HG02610 (cell line): ENCODE measurements at regions not wholly inside any gene's neighbourhood (a gene's known extent, or its start where the extent isn't known, plus 50 kb on each side); places are given as distances from the start of the nearest gene placed in this dataset.

Experiments
- ATAC-seq: cut with Tn5 transposase; IDR thresholded peaks from one replicate; pipeline ENCODE4 v1.9.1; 2021; ENCODE audit warnings: mild to moderate bottlenecking, moderate library complexity; ENCODE audit not compliant: unreplicated experiment

DNA sequence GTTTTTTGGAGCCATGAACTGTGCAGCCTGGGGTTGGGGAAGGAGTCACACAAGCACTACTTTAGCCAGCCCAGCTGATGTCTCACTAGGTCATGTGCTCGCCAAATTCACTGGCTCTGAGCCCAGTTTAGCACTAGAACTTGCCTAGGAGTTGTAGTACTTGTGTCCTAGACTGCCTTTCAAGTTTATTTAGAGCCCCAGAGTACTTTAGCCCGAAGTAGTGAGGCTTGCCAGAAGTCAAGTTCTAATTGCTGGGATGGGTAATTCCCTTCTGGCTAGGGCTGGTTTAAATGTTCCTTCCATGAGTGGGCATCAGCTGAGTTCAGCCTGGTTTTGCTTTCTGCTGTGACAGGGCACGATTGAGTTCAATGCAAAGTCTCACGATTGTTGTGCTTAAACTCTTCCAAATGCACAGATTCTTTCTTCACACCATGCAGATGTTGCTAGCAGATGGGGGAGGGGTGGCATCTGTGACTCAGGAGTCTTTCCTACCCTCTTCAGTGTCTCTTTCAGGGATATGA, 228.2 kb upstream of the ZPLD1 start:
- ATAC-seq = no peak

DNA sequence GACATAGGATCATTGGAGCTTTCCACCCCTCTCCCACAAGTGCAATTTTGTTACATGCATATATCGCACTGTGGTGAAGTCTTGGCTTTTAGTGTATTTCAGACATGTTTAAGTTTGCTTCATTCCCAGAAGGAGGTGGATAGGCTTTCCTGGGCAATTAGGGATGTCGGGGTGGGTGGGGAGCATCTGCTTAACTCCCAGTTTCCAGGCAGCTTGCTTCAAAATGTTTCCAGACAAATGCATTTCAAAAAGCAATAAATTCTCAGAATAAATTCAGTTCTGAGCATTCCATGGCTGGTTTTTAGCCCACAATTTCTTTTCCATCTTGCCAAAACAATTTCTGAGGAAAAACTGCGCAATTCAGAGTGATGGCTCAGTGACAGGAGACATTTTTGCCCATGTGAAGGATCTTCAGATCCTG, 227.7 kb upstream of the ZPLD1 start:
- no peak for ATAC-seq

DNA sequence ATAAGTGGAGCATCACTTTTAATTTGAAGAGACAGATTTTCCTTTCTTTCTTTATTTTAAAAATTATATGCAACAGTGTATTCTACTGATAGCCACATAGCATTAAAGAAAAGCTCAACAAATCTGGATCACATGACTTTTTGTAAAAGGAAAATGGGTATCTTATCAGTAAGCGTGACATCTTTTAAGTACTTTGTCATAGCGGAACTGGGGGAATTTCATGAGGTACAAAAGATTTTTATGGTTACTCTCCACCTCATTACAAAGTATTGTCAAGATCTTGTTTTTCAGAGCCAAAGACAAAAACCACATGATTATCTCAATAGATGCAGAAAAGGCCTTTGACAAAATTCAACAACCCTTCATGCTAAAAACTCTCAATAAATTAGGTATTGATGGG, 219.6 kb upstream of the ZPLD1 start:
- ATAC-seq = no peak

DNA sequence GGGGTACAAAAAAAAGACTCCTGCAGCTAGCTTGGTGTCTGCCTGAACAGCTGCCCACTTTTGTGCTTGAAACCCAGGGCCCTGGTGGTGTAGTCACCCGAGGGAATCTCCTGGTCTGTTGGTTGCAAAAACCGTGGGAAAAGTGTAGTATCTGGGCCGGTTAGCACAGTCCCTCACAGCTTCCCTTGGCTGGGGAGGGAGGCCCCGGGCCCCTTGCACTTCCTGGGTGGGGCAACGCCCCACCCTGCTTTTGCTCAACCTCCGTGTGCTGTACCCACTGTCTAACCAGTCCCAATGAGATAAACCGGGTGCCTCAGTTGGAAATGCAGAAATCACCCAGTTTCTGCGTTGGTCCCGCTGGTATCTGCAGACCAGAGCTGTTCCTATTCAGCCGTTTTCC, 211.7 kb upstream of the ZPLD1 start:
- no peak for ATAC-seq

DNA sequence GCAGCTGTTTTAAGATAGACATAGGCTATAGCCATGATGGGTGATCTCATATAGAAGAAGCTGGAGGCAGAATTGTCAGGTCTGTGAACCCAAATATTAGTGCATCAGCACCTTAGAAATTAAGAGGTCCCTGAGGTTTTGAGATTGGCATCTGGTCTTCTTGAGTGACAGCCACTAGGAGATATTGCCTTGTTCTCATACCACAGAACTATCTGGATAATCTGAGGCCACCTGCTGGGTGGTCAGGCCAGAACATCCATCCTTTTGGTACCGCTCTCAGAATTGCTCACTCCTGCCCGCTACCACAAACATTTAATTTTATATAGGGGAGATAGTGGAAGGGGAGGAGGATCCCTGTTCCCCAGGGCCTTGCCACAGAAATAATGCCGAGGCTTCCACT, 210.6 kb upstream of the ZPLD1 start:
- no peak for ATAC-seq

DNA sequence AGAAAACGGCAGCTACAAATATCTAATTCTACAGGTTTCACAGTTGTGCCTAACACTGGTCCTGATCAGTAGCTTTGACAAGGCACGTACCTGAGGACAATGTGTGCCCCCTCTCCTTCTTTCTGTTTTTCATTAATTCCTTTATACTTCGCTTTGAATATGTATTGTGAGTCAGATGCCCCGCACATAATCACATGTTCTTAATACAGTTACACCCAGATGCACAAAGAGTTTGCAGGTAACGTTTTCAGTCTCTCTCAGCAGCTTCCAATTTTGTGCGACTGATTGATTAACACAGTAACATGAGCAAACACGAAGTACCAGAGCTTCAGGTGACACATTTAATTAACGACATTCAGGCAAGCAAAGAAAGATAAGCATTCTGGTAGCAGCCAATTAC, 209.8 kb upstream of the ZPLD1 start:
- no peak for ATAC-seq

DNA sequence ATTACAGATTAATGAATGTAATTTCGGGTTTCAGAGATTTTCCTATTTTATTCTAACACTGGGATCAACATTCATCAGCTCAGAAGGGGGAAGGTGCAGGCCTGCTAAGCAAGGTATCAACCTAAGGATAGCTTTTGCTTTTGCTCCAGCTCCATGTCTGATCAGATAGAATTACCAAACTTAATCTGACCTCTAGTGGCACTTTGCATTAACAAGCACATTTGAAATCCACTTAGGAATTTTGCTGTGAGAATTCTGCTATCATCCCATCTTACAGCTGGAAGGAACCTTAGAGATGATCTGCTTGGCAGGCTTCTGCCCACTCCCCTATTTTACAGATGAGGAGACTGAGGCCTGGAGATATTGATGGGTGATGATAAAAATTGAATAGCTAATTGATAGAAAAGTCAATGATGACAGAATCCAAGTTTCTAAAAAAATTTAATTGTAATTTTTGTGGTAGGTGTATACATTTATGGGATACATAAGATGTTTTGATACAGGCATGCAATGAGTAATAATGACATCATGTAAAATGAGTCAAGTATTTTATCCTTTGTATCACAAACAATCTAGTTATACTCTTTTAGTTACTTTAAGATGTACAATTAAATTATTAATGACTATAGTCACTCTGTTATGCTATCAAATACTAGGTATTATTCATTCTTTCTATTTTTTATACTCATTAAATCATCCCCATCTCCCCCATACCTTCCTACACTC, 209.2 kb upstream of the ZPLD1 start:
- ATAC-seq = peak; percentile 50

DNA sequence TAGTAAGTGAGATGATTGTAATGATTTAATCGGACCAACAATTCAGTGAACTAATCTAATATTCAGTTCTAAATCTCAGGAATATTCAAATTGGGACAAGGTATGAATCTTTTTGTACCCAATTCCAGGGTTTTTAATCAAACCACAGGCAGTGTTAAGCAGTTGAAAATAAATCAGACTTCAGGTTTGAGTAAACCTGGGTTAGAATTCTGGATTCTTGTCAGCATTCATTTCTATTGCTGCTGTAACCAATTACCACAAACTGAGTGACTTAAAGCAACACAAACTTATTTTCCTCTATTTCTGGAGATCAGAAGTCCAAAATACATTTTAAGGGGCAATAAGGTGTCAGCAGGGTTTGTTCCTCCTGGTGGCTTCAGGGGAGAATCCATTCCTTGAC, 208.4 kb upstream of the ZPLD1 start:
- no peak for ATAC-seq

DNA sequence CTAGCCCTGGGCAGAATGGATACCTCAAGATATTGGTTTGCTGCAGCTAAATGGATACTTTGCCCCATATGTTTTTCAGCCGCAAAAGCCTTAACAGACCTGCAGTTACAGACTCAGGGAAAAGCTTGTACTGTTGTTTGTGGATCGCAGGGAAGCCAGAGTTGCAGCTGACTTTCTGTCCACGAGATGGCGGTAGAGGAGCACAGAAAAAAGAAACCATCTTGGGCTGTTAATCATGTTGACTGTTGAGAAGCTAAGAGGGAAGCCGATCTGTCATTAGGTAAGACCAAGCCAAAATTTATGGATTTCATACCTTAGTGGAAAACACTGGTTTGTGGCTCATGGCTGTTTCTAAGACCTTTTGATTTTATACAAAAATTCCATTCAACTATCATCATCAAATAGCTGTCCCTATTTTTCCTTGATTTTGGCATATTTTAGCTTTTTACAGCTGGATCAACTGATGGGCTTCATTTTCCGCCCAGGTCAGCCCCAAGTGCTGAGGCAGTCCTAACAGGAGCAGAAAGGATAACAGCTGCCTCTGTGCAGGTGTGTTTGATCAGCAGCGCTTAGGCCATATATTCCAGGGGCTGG, 205.7 kb upstream of the ZPLD1 start:
- no peak for ATAC-seq

DNA sequence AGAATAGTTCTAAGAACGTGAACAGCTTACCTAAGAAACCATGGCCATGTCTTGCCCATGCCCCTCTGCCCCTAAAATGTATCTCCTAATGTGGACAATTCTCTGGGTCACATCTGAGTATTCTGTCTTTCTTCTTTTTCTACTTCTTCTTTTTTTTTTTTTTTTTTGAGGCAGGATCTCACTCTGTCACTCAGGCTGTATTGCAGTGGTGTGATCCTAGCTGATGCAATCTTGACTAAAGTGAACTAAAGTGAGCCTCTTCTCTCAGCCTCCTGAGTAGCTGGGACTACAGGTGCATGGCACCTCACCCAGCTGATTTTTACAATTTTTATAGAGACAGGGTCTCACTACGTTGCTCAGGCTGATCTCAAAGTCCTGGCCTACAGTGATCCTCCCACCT, 204.8 kb upstream of the ZPLD1 start:
- ATAC-seq = no peak

DNA sequence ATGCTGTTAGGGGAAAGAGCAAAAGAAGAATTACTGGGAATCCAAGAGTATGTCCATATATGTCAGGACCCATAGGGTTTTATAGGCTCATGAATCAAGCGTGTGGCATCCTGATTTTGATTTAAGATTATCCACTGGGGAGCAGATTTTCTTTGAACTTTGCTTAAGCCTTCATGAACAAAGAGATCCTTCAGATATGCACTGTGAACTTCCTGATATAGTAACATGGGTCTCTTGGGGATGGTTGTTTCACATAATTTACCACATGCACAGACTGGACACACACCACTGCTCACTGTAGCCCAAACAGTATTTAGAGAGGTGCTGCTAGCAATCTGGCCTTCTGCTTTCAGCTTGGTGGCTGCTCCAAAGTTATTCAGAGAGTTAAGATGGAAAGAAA, 200.9 kb upstream of the ZPLD1 start:
- peak; percentile 95 for ATAC-seq

DNA sequence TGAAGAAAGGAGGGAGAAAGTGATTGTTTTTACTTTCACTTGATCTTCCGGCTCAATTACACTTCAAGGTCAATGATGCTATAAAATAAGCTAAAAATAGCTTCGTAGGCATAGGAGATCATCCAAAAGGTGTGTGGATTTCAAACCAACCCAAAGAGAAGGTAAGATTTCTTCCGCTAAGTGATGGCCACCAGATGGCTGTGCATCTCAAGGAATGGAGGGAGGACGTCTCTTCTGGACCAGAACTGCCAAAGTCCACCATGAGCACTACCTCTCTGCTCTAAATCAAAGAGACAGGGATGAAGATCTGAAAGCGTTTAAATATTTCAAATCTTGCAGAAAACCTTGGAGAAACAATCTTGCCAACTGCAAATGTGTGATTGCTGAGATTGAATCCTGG, 199.1 kb upstream of the ZPLD1 start:
- peak; percentile 31 for ATAC-seq

DNA sequence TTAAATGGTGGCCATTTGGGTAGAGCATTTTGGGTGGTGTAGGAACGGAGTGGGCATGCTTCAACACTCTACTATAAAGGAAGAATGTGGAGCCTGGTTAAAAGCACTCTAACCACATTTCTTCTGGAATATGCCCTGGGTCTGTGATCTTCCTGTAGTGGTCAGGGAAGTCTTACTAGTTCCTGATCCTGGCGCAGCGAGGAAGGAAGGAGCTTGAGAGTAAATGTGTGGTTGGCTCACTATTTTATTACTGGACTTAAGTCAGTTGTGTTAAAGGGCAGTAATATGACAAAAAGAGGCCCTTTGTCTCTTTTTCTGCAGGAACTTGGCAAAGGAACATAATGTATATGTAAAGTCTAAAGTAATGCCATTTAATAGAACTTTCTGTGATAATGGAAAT, 197.6 kb upstream of the ZPLD1 start:
- ATAC-seq = no peak

DNA sequence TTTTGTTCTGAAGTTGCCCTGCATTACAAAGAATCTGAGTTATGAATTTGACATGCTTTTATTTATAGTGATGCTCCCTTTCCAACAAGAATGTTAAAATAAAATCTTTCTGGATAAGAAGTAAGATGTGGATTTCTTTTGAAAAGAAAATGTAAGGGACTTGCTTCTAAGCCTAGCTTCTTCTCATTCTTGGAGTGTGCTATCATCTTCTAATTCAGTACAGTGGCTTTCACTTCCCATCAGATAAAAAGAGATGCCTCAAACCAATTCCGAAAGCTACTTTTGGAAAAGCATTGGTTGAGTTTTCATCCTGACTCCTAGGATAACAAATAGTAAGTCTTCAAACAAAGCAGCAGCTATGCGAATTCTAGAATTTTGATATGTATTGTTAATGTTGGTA, 197.0 kb upstream of the ZPLD1 start:
- no peak for ATAC-seq

DNA sequence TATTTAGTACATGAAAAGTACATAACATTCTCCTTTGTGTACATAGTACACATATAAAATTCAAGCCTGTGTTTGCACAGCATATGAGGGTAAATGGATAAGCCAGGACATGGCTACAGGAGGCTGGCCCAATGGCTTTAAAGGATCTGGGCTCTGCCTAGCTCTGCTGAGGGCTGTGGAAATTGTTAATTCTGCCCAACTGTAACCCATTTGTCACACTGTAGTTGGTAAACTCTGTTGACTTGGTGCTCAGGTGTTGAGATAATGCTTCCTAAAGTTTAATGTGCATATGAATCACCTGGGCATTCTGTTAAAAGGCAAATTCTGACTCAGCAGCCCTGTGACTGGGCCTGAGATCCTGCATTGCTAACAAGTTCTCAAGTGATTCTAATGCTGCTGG, 196.5 kb upstream of the ZPLD1 start:
- no peak for ATAC-seq

DNA sequence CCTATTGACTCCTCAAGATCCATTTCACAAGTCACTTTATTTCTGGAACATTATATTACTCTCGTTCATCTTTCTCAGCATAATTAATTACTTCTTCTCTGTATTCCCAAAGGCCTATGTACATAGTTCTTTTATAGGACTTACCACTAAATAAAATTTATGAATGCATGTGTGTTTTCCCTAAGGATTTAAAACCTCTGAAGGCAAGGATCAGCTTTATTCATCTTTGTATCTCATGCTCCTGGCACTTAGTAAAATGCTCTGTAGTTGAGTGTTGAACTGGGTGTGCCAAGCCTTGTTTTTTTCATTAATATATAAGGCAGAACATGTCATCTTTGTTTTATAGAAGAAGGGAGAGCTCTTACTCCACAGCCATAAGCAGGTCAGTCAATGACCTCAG, 194.1 kb upstream of the ZPLD1 start:
- no peak for ATAC-seq

DNA sequence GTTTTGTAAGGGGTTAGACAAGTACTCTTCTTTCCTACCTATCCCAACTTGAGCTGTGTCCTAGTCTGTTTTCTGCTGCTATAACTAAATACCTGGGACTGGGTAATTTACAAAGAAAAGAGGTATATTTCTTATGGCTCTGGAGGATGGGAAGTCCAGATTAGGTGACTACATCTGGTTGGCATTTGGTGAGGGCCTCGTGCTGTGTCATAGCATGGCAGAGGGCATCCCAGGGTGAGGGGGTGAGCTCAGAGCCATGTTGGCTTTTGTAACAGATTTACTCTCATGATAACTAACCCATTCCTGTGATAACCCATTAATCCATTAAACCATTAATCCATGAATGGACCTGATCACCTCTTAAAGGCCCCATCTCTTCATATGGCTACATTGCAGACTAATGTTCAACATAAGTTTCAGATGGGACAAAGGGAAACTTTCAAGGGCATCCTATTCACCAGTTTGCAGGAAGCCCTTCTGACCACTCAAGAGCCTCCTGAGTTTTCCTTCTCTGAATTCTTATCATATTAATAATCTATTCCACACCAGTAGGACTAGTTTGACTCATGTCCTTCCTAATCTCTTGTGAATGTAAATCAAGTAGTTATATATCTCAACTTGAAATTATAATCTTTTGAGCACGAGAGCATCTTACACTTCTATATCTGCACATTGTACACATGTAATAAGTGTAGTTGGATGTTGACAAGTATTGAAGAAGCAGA, 185.7 kb upstream of the ZPLD1 start:
- ATAC-seq = no peak

DNA sequence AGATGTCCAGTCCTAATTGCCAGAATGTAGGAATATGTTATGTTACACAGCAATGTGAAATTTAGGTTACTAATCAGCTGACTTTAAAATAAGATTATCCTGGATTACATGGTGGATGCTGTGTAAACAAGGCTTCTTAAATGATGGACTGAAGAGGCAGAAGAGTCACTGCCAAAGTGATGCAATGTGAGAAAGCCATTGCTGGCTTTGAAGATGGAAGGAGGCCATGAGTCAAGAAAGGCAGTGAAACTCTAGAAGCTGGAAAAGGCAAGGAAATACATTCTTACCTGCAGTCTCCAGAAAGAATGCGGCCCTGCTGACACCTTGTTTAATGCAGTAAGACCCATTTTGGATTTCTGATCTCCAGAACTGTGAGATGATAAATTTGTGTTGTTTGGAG, 179.1 kb upstream of the ZPLD1 start:
- no peak for ATAC-seq

DNA sequence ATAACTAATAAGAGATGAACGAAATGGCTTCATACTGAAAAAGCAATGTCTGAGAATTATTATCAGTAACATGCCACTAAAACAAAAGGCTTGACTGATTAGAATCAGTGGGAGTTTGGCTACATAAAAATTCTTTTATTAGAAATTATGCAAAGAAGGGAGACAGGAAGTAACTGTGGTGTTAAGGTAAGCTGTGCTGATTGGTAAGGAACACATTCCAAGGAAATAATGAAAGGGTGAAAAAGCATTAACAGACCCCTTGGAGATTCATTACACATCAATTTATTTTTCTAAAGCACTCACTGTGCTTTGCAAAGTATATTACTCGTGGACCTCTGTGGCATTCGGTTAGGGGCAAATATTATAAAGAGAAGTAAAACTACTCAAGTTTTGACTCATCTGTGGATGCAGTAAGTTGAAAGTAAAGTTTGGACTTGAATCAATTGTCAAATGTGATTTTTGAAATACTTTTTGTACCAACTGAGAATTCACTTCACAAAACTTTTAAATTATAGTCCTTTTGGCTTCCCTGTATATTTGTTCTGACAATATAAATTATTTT, 176.1 kb upstream of the ZPLD1 start:
- peak; percentile 77 for ATAC-seq

DNA sequence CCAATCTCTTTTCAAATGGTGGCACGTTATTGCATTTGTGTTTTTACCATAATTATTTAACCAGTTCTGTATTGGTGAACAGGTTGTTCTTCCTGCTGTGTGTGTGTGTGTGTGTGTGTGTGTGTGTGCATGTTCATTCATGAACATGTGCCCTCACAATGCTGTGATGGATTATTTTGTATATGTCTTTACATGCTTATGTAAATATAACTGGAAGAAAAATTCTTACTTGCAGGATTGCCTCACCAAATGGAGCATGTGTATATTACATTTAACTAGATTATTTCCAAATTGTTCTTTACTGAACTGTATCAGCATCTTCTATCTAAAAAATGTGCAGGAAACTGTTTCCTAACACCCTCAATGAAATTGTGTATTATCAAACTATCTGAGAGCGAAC, 175.2 kb upstream of the ZPLD1 start:
- no peak for ATAC-seq

DNA sequence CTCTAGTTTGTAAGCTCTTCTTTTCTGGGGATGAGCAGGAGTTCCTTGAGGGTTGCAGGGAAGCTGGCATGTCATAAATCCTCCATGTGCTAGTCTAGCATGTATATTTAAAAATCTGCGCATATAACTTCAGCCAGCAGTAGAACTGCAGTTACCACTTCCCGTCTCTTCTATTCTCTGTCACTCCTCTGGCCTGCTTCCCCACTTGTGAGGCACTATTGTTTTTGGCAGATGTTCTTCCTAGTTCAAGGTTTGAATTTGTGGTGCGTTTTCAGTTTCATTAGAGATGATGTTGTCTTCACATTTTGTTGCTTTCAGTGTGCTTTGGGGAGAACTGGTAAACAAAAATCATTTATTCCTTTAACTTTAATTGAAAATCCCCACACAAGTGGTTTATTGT, 169.1 kb upstream of the ZPLD1 start:
- ATAC-seq = no peak

DNA sequence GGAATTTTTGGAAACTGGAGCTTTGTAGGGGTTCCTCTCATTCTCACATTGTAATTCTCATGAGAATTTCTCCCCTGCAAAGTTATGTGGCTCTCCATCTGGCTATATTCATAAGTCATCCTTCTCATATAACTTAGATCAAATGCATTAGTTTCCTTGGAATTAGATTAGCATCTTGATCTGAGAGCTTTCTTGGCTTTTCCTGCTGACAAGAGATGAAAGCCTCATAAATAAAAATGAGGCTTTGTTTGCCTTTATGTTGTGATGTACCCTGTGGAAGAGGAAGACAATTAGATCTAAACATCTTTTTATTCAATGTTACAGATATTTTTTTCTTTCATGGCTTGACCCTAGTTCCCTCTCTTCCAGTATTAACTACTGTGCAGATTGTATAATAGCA, 165.4 kb upstream of the ZPLD1 start:
- no peak for ATAC-seq
